Germinal center (tissue), 1 donor: ENCODE measurements at regions not wholly inside any gene's neighbourhood (a gene's known extent, or its start where the extent isn't known, plus 50 kb on each side); places are given as distances from the start of the nearest gene placed in this dataset.

Experiments
- DNase-seq: peaks from one replicate; pipeline ENCODE4 v3.0.0; 2012; ENCODE audit warnings: mixed read lengths, low spot score

GRCh38 chr12:127886827-127887226 is 380.1 kb upstream of the TMEM132C start:
- no peak for DNase-seq

GRCh38 chr12:127888943-127889719 is 377.8 kb upstream of the TMEM132C start:
- peak; percentile 1 for DNase-seq

- DNase-seq, result no peak
Observed at GRCh38 chr12:127893895-127894609, 372.9 kb upstream of the TMEM132C start.

GRCh38 chr12:127896661-127897060 is 370.3 kb upstream of the TMEM132C start:
- no peak for DNase-seq

GRCh38 chr12:127898616-127899015 is 368.4 kb upstream of the TMEM132C start:
- DNase-seq, result no peak

GRCh38 chr12:127899971-127900370 is 367.0 kb upstream of the TMEM132C start:
- DNase-seq, result no peak

GRCh38 chr12:127900386-127900785 is 366.6 kb upstream of the TMEM132C start:
- no peak for DNase-seq

- DNase-seq, result no peak
Observed at GRCh38 chr12:127903146-127903545, 363.8 kb upstream of the TMEM132C start.

- DNase-seq, result no peak
Observed at GRCh38 chr12:127909041-127909440, 357.9 kb upstream of the TMEM132C start.

GRCh38 chr12:127911291-127911690 is 355.7 kb upstream of the TMEM132C start:
- DNase-seq, result no peak

GRCh38 chr12:127912035-127912665 is 354.8 kb upstream of the TMEM132C start:
- no peak for DNase-seq

- no peak for DNase-seq
Observed at GRCh38 chr12:127923501-127923900, 343.5 kb upstream of the TMEM132C start.

- DNase-seq, result no peak
Observed at GRCh38 chr12:127925971-127926370, 341.0 kb upstream of the TMEM132C start.

GRCh38 chr12:127928178-127928577 is 338.8 kb upstream of the TMEM132C start:
- DNase-seq, result no peak

GRCh38 chr12:127928615-127929571 is 338.1 kb upstream of the TMEM132C start:
- no peak for DNase-seq

GRCh38 chr12:127930122-127930521 is 336.8 kb upstream of the TMEM132C start:
- no peak for DNase-seq

GRCh38 chr12:127934409-127934808 is 332.6 kb upstream of the TMEM132C start:
- no peak for DNase-seq

- DNase-seq, result no peak
Observed at GRCh38 chr12:127936463-127936862, 330.5 kb upstream of the TMEM132C start.

GRCh38 chr12:127941332-127941731 is 325.6 kb upstream of the TMEM132C start:
- DNase-seq, result no peak

- DNase-seq, result no peak
Observed at GRCh38 chr12:127942981-127943380, 324.0 kb upstream of the TMEM132C start.

GRCh38 chr12:127943481-127944210 is 323.3 kb upstream of the TMEM132C start:
- no peak for DNase-seq
